H1 (cell line): ENCODE measurements at regions not wholly inside any gene's neighbourhood (a gene's known extent, or its start where the extent isn't known, plus 50 kb on each side); places are given as distances from the start of the nearest gene placed in this dataset.

Experiments
- BCL11A ChIP-seq, 2 experiments: IDR thresholded peaks; one replicate each; pipeline ENCODE4 v1.6.1; 2011; ENCODE audit warnings: low read depth in 2 of 2, low read length in 2 of 2, mild to moderate bottlenecking in 2 of 2
- CHD2 ChIP-seq: IDR thresholded peaks from 2 replicates; pipeline ENCODE4 v1.6.1; 2012; ENCODE audit warnings: low read length, improper control_type of control experiment
- PHF8 ChIP-seq: fragments of 200-600 bp; sonication (generic); conservative IDR thresholded peaks from 2 replicates; pipeline ENCODE4 v1.7.1; 2012; ENCODE audit warnings: low read depth, mild to moderate bottlenecking, inconsistent platforms, low read length, moderate library complexity
- POLR2A ChIP-seq, 2 experiments: IDR thresholded peaks; 1 replicate in 1 of 2; 2 replicates in 1 of 2; pipeline ENCODE4 v1.6.1; 2011; ENCODE audit warnings: low read depth in 2 of 2, low read length in 2 of 2, mild to moderate bottlenecking in 2 of 2; ENCODE audit errors: control extremely low read depth in 1 of 2
- RAD21 ChIP-seq, 2 experiments: IDR thresholded peaks in 1 of 2; conservative IDR thresholded peaks in 1 of 2; 2 replicates each; pipeline ENCODE4 v1.6.1; 2011; ENCODE audit warnings: low read depth in 2 of 2, low read length in 2 of 2, improper control_type of control experiment in 1 of 2, inconsistent platforms in 1 of 2, mild to moderate bottlenecking in 1 of 2, moderate library complexity in 1 of 2
- SAP30 ChIP-seq: fragments of 300-600 bp; sonication (generic); IDR thresholded peaks from 2 replicates; pipeline ENCODE4 v1.7.1; 2012; ENCODE audit warnings: low read length, moderate library complexity, mild to moderate bottlenecking, inconsistent platforms; ENCODE audit not compliant: insufficient read depth, insufficient replicate concordance
- SIN3A ChIP-seq, 2 experiments: IDR thresholded peaks in 1 of 2; conservative IDR thresholded peaks in 1 of 2; 2 replicates each; pipeline ENCODE4 v1.6.1; 2011 to 2012; ENCODE audit warnings: low read length in 2 of 2, improper control_type of control experiment in 1 of 2, low read depth in 1 of 2, mild to moderate bottlenecking in 1 of 2
- TF ChIP-seq, protein P1 (sequence below), 3 experiments: IDR thresholded peaks; 1 replicate in 2 of 3; 2 replicates in 1 of 3; pipeline versions ENCODE4 v1.5.1 to v1.6.1; 2011; ENCODE audit warnings: low read length in 3 of 3, mild to moderate bottlenecking in 3 of 3, inconsistent platforms in 2 of 3, low read depth in 1 of 3, moderate library complexity in 1 of 3; ENCODE audit not compliant: insufficient read depth in 1 of 3; ENCODE audit errors: control extremely low read depth in 1 of 3

DNA sequence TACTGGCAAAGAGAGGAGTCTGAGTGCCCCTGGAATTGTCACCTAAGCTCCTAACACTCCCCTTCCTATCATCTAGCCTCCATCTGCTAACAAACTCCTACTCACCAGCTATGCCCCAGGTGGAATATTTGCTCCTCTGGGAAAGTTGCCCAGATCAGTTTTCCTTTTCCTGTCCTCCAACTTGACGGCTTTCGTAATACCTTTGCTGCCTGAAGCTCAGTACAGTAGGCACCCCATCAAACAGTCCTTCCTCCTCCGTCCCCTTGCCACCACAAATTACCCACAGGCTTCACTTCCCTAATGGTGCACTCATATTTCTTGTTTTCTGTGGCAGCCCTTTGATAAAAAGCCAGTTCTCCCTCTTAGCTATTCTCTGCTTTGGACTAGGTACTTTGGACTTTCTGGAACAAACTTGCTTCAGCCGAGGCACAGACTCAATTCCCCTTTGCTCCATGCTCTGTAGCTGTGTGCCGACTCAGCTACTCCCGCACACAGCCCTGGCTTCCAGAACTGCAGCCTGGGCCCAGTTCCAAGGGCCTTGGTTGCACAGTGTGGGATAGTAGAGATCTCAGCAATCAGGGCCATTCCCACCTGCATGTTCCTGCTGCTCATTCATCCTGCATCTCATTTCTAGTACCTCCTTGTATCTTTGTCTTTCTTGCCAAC lies 605.1 kb downstream of the BCOR start:
- TF ChIP-seq CHD2 = no peak
- no peak for TF ChIP-seq BCL11A (IDR thresholded peaks at IDR 0.05; ENCODE audit: low read depth in 2 of 2, low read length in 2 of 2)
- TF ChIP-seq SAP30 = no peak
- TF ChIP-seq SIN3A (conservative IDR thresholded peaks at IDR 0.05 in 1 of 2, IDR thresholded peaks at IDR 0.05 in 1 of 2; ENCODE audit: low read depth in 1 of 2, low read length in 2 of 2) = no peak
- TF ChIP-seq RAD21 (IDR thresholded peaks at IDR 0.05 in 1 of 2, conservative IDR thresholded peaks at IDR 0.05 in 1 of 2; ENCODE audit: low read depth in 2 of 2, low read length in 2 of 2) = no peak
- TF ChIP-seq POLR2A (IDR thresholded peaks at IDR 0.05; ENCODE audit: control extremely low read depth in 1 of 2, low read depth in 2 of 2, low read length in 2 of 2) = no peak
- TF ChIP-seq, protein P1, sequence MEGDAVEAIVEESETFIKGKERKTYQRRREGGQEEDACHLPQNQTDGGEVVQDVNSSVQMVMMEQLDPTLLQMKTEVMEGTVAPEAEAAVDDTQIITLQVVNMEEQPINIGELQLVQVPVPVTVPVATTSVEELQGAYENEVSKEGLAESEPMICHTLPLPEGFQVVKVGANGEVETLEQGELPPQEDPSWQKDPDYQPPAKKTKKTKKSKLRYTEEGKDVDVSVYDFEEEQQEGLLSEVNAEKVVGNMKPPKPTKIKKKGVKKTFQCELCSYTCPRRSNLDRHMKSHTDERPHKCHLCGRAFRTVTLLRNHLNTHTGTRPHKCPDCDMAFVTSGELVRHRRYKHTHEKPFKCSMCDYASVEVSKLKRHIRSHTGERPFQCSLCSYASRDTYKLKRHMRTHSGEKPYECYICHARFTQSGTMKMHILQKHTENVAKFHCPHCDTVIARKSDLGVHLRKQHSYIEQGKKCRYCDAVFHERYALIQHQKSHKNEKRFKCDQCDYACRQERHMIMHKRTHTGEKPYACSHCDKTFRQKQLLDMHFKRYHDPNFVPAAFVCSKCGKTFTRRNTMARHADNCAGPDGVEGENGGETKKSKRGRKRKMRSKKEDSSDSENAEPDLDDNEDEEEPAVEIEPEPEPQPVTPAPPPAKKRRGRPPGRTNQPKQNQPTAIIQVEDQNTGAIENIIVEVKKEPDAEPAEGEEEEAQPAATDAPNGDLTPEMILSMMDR (IDR thresholded peaks at IDR 0.05; ENCODE audit: control extremely low read depth in 1 of 3, insufficient read depth in 1 of 3, low read depth in 1 of 3, low read length in 3 of 3) = no peak
- TF ChIP-seq PHF8 = no peak
